Transverse colon (tissue), 4 donors: ENCODE measurements at regions not wholly inside any gene's neighbourhood (a gene's known extent, or its start where the extent isn't known, plus 50 kb on each side); places are given as distances from the start of the nearest gene placed in this dataset.

Experiments
- DNase-seq: peaks from one replicate; pipeline ENCODE4 v3.0.0-alpha.2; 2019
- H3K27ac ChIP-seq, 4 donors: fragments of 200-600 bp; sonication (generic); 2 replicates each; pipeline ENCODE4 v1.5.1; 2016 to 2018; ENCODE audit warnings: inconsistent platforms in 4 of 4
- H3K27me3 ChIP-seq: fragments of 200-600 bp; sonication (generic); 2 replicates; pipeline ENCODE4 v1.5.1; 2017; ENCODE audit warnings: inconsistent platforms
- H3K36me3 ChIP-seq, 4 donors: fragments of 200-600 bp; sonication (generic); 2 replicates each; pipeline ENCODE4 v1.5.1; 2017 to 2019; ENCODE audit warnings: inconsistent platforms in 4 of 4
- H3K4me1 ChIP-seq, 4 donors: fragments of 200-600 bp; sonication (generic); 2 replicates each; pipeline ENCODE4 v1.5.1; 2017 to 2020; ENCODE audit warnings: inconsistent platforms in 4 of 4
- H3K4me3 ChIP-seq, 4 donors: fragments of 200-600 bp; sonication (generic); 1 replicate in 1 of 4; 2 replicates in 3 of 4; pipeline versions ENCODE4 v1.5.1 to v1.6.1; 2017 to 2019; ENCODE audit warnings: inconsistent platforms in 4 of 4
- H3K9me3 ChIP-seq, 2 donors: fragments of 200-600 bp; sonication (generic); 2 replicates each; pipeline ENCODE4 v1.5.1; 2017 to 2019; ENCODE audit warnings: inconsistent platforms in 2 of 2
- EP300 ChIP-seq: sonication (generic); formaldehyde crosslinking; IDR thresholded peaks from one replicate; pipeline ENCODE4 v1.6.1; 2017; ENCODE audit warnings: antibody characterized with exemption, low read depth
- POLR2A ChIP-seq: fragments of 450-650 bp; IDR thresholded peaks from one replicate; pipeline ENCODE4 v1.6.1; 2016; ENCODE audit warnings: antibody characterized with exemption, mild to moderate bottlenecking, moderate library complexity
- POLR2AphosphoS5 ChIP-seq, 3 donors: sonication (generic); formaldehyde crosslinking; IDR thresholded peaks; one replicate each; pipeline ENCODE4 v1.6.1; 2016; ENCODE audit warnings: antibody characterized with exemption in 3 of 3
- WGBS, 2 donors: methylation state at CpG; one replicate each; pipeline ENCODE4 v1.1.5; 2018; ENCODE audit warnings: low coverage in 1 of 2; 5-methylcytosine and 5-hydroxymethylcytosine counted together
- in situ Hi-C, 4 donors: fragments of 200-750 bp; cut with MboI; loops; one replicate each; pipeline versions ENCODE4 v1.15.0 to v1.15.1; 2017; ENCODE audit warnings: low sequenced_read_pairs in 3 of 4, low pct_ligation_motif_present in 1 of 4, low pct_unique_long_range_greater_than_20kb in 1 of 4
- intact Hi-C: fragments of 100-400 bp; cut with DNase I; formaldehyde crosslinking; loops from one replicate; pipeline ENCODE4 v1.15.1; 2023; ENCODE audit warnings: low total_unique reads
- TF ChIP-seq, protein P1 (sequence below), 5 experiments: fragments of 200-600 bp in 3 of 5; fragments of 450-650 bp in 2 of 5; sonication (generic) in 3 of 5; IDR thresholded peaks; 1 replicate in 2 of 5; 2 replicates in 3 of 5; pipeline ENCODE4 v1.5.1; 2016 to 2017; ENCODE audit warnings: antibody characterized with exemption in 5 of 5, inconsistent platforms in 3 of 5, mild to moderate bottlenecking in 2 of 5, moderate library complexity in 1 of 5

DNA sequence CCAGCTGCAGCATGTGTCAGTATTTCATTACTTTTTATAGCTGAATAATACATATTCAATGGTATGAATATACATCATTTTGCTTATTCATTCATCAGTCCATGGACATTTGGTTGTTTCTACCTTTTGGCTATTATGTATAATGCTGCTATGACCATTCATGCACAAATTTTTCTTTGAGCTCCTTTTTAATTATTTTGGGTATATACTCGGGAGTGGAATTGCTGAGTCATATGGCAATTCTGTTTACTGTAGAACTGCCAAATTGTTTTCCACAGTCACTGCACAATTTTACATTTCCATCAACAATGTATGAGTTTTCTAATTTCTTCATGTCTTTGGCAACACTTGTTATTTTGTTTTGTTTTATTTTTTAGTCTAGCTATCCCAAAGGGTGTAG lies 405.9 kb upstream of the PITX2 start:
- H3K4me3 ChIP-seq, result no peak overlapping the region
- H3K27me3 ChIP-seq, result no peaks in the 10 kb centered on the region
- 50 to 67% methylated on average over 1 of the region's 1 CpG for WGBS, 2 donors
- intact Hi-C loops (no loop called here), in situ Hi-C loops (no loop called here)
- DNase-seq, result no peak
- H3K4me1 ChIP-seq, result no peaks in the 10 kb centered on the region
- TF ChIP-seq EP300 (no peak), POLR2AphosphoS5 (IDR thresholded peaks at IDR 0.05) (no peak), POLR2A (no peak)
- TF ChIP-seq, protein P1, sequence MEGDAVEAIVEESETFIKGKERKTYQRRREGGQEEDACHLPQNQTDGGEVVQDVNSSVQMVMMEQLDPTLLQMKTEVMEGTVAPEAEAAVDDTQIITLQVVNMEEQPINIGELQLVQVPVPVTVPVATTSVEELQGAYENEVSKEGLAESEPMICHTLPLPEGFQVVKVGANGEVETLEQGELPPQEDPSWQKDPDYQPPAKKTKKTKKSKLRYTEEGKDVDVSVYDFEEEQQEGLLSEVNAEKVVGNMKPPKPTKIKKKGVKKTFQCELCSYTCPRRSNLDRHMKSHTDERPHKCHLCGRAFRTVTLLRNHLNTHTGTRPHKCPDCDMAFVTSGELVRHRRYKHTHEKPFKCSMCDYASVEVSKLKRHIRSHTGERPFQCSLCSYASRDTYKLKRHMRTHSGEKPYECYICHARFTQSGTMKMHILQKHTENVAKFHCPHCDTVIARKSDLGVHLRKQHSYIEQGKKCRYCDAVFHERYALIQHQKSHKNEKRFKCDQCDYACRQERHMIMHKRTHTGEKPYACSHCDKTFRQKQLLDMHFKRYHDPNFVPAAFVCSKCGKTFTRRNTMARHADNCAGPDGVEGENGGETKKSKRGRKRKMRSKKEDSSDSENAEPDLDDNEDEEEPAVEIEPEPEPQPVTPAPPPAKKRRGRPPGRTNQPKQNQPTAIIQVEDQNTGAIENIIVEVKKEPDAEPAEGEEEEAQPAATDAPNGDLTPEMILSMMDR (IDR thresholded peaks at IDR 0.05), result no peak
- no peaks in the 10 kb centered on the region for H3K36me3 ChIP-seq
- H3K9me3 ChIP-seq, result no peaks in the 10 kb centered on the region
- no peak overlapping the region for H3K27ac ChIP-seq

DNA sequence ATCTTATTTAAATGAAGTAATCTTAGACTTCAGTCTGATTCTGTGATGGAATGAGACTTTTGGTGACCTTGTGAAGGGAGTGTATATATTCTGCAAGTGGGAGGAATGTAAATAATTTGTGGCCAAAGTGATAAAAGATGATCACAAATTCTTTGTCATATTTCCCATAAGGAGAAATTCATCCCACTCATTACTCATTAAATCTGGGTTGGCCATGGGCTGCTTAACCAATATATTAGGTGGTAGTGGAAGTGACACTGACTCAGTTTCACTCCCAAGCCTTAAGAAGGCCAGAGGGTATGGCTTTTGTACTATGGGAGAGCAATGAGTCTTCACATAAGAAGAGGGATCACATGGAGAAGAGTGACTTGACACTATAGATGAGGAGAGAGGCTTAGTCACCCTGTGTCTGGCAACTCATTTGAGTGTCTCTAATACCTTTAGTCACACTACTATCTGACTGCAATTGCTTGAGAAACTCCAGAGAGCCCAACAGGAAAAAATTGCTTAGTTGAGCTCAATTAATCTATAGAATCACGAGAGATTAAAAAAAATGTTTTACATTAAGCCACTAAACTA lies 408.2 kb upstream of the PITX2 start:
- Histone ChIP-seq H3K27me3 (no peaks in the 10 kb centered on the region), H3K9me3 (no peaks in the 10 kb centered on the region), H3K4me1 (no peaks in the 10 kb centered on the region), H3K36me3 (no peaks in the 10 kb centered on the region), H3K4me3 (no peak overlapping the region), H3K27ac (no peak overlapping the region)
- no peak for DNase-seq
- WGBS, 2 donors, result 43 to 57% methylated on average over 1 of the region's 1 CpG
- intact Hi-C loops, result no loop called here
- TF ChIP-seq, protein P1 (IDR thresholded peaks at IDR 0.05), result no peak
- no peak for TF ChIP-seq POLR2AphosphoS5 (IDR thresholded peaks at IDR 0.05)
- no peak for TF ChIP-seq EP300
- no peak for TF ChIP-seq POLR2A
- in situ Hi-C loops, result no loop called here

DNA sequence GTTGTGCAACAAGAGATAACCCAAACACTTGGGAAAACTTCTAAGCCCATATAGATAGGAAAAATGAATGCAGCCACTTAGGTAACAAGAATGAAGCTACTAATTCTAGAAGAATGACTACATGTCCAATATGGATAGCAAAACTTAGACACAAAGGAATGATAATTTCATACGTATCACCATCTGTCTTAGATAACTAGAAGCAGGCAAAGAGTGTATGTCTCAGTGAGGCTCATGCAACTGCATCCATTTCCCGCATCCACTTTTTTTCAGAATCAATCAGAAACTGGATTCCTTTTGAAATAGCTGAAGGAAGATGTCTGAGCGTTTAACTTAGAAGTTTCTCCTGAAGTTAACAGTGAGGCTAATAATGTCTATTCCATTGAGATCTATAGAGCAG lies 408.7 kb upstream of the PITX2 start:
- intact Hi-C loops, result no loop called here

DNA sequence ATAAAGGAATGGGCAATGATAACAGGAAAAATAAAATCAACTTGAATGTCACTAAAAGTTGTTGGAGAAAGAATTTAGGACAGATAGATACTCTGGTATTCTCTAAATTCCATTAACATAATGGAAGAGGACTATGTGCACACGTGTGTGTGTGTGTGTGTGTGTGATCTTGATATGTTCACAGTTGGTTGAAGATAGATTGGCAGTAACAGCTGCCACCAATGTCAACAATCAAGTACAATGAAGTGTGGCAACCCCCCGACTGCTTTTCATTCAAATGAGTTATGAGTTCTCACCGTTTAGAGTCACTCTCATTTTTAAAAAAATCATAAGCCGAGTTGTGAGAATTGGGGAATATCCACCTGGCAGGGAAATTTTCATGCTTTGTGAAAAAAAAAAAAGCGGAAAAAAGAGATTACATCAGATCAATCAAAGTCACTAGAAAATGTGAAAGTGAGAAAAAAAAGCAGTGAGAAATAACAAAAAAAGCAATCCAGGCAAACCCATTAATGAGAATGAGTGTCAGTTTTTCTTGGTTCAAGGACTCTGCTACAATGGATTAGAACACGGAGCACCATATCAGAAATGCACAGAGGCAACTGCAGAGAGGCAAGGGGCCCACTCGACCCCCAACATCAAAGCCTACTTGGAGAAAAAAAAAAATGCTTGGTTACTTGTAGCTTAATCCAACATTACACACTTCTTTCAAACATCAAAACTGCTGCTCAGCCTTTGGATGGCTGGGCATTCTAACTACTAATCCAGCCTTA lies 414.9 kb upstream of the PITX2 start:
- 55 to 62% methylated on average over 6 to 7 of the region's 7 CpGs for WGBS, 2 donors
- Histone ChIP-seq H3K27me3 (no peaks in the 10 kb centered on the region), H3K36me3 (no peaks in the 10 kb centered on the region), H3K9me3 (no peaks in the 10 kb centered on the region), H3K4me3 (no peak overlapping the region), H3K4me1 (no peaks in the 10 kb centered on the region), H3K27ac (no peak overlapping the region)
- in situ Hi-C loops, result no loop called here
- intact Hi-C loops, result no loop called here
- TF ChIP-seq EP300 (no peak), POLR2AphosphoS5 (IDR thresholded peaks at IDR 0.05) (no peak)
- DNase-seq, result no peak

More for the DNA sequence above, 408.7 kb upstream of the PITX2 start:
- 80 to 88% methylated on average over 1 to 3 of the region's 3 CpGs for WGBS, 2 donors
- Histone ChIP-seq H3K27me3 (no peaks in the 10 kb centered on the region), H3K36me3 (no peaks in the 10 kb centered on the region), H3K4me3 (no peak overlapping the region), H3K27ac (no peak overlapping the region), H3K4me1 (no peaks in the 10 kb centered on the region), H3K9me3 (no peaks in the 10 kb centered on the region)
- DNase-seq, result no peak
- in situ Hi-C loops, result no loop called here
- TF ChIP-seq, protein P1 (IDR thresholded peaks at IDR 0.05), result no peak

DNA sequence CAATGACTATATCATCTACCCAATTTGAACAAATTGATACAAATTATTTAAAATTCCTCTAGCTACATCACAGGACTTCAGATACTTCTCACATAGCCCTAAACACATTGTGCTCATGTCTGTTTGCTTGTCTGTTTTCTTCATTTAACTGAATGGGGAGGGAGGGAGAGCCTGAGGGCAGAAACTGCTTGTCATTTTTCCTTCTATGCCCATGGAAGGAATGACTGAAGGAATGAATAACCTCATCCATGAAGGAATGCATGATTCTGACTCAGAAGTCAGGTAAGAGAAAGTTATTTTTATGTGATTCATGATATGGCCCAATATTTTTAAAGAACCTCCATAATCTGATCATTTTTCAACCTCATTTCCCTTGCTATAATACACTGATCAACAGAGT lies 418.0 kb upstream of the PITX2 start:
- no peaks in the 10 kb centered on the region for H3K36me3 ChIP-seq
- H3K4me3 ChIP-seq, result no peak overlapping the region
- no peak overlapping the region for H3K27ac ChIP-seq
- no peaks in the 10 kb centered on the region for H3K4me1 ChIP-seq
- no peaks in the 10 kb centered on the region for H3K9me3 ChIP-seq
- H3K27me3 ChIP-seq, result no peaks in the 10 kb centered on the region
- DNase-seq, result no peak
- in situ Hi-C loops (no loop called here), intact Hi-C loops (no loop called here)
- TF ChIP-seq EP300 (no peak), POLR2AphosphoS5 (IDR thresholded peaks at IDR 0.05) (no peak), POLR2A (no peak)
- TF ChIP-seq, protein P1 (IDR thresholded peaks at IDR 0.05), result no peak
